GM19324 (cell line): ENCODE measurements at regions not wholly inside any gene's neighbourhood (a gene's known extent, or its start where the extent isn't known, plus 50 kb on each side); places are given as distances from the start of the nearest gene placed in this dataset.
A peak's percentile ranks its signal among the peaks of the same experiment; 100 is the strongest.

Experiments
- ATAC-seq: cut with Tn5 transposase; IDR thresholded peaks from one replicate; pipeline ENCODE4 v1.9.1; 2021; ENCODE audit warnings: mild to moderate bottlenecking, moderate library complexity; ENCODE audit not compliant: unreplicated experiment, low FRiP score

- ATAC-seq, result no peak
Observed at GRCh38 chr1:73953586-73953985, 244.4 kb downstream of the LRRIQ3 start.

GRCh38 chr1:73953186-73953585, 244.8 kb downstream of the LRRIQ3 start:
- ATAC-seq, result no peak

GRCh38 chr1:73948055-73948454, 249.9 kb downstream of the LRRIQ3 start:
- no peak for ATAC-seq

GRCh38 chr1:73947009-73947408, 251.0 kb downstream of the LRRIQ3 start:
- ATAC-seq, result peak; percentile 73

- no peak for ATAC-seq
Observed at GRCh38 chr1:73943270-73943669, 254.7 kb downstream of the LRRIQ3 start.

- no peak for ATAC-seq
Observed at GRCh38 chr1:73930293-73930692, 267.7 kb downstream of the LRRIQ3 start.

- ATAC-seq, result no peak
Observed at GRCh38 chr1:73914951-73915350, 283.0 kb downstream of the LRRIQ3 start.

GRCh38 chr1:73913025-73913424, 285.0 kb downstream of the LRRIQ3 start:
- no peak for ATAC-seq

- no peak for ATAC-seq
Observed at GRCh38 chr1:73911849-73912248, 286.1 kb downstream of the LRRIQ3 start.

GRCh38 chr1:73910466-73910865, 287.5 kb downstream of the LRRIQ3 start:
- no peak for ATAC-seq

GRCh38 chr1:73910062-73910461, 287.9 kb downstream of the LRRIQ3 start:
- no peak for ATAC-seq

GRCh38 chr1:73909043-73909562, 288.9 kb downstream of the LRRIQ3 start:
- no peak for ATAC-seq

GRCh38 chr1:73907051-73907450, 290.9 kb downstream of the LRRIQ3 start:
- ATAC-seq, result no peak

- no peak for ATAC-seq
Observed at GRCh38 chr1:73903092-73903491, 294.9 kb downstream of the LRRIQ3 start.

- ATAC-seq, result peak; percentile 60
Observed at GRCh38 chr1:73901738-73902137, 296.2 kb downstream of the LRRIQ3 start.

- ATAC-seq, result no peak
Observed at GRCh38 chr1:73899311-73899710, 298.7 kb downstream of the LRRIQ3 start.

GRCh38 chr1:73898540-73898939, 299.4 kb downstream of the LRRIQ3 start:
- ATAC-seq, result no peak

- ATAC-seq, result no peak
Observed at GRCh38 chr1:73887412-73887811, 310.6 kb downstream of the LRRIQ3 start.

GRCh38 chr1:73886716-73887115, 311.3 kb downstream of the LRRIQ3 start:
- no peak for ATAC-seq

- ATAC-seq, result no peak
Observed at GRCh38 chr1:73874806-73875205, 323.2 kb downstream of the LRRIQ3 start.

GRCh38 chr1:73868810-73869336, 329.1 kb downstream of the LRRIQ3 start:
- ATAC-seq, result no peak

- no peak for ATAC-seq
Observed at GRCh38 chr1:73862355-73862754, 335.6 kb downstream of the LRRIQ3 start.

GRCh38 chr1:73860421-73860950, 337.5 kb downstream of the LRRIQ3 start:
- ATAC-seq, result no peak
